KMS-11 (cell line): ENCODE measurements at regions not wholly inside any gene's neighbourhood (a gene's known extent, or its start where the extent isn't known, plus 50 kb on each side); places are given as distances from the start of the nearest gene placed in this dataset.

Experiments used
- H2AFZ ChIP-seq: fragments of 200-600 bp; sonication (generic); 2 replicates; pipeline ENCODE4 v1.6.1; 2016; ENCODE audit warnings: antibody characterized with exemption, mixed run types, low read depth
- H3K27ac ChIP-seq: fragments of 200-600 bp; sonication (generic); 2 replicates; pipeline ENCODE4 v1.6.1; 2016; ENCODE audit warnings: mild to moderate bottlenecking, mixed run types
- H3K27me3 ChIP-seq: fragments of 200-600 bp; sonication (generic); 2 replicates; pipeline ENCODE4 v1.6.1; 2017; ENCODE audit warnings: mild to moderate bottlenecking, low read depth, mixed run types, moderate library complexity; ENCODE audit not compliant: insufficient read depth
- H3K36me3 ChIP-seq: fragments of 200-600 bp; sonication (generic); 2 replicates; pipeline ENCODE4 v1.6.1; 2017; ENCODE audit warnings: mild to moderate bottlenecking, mixed run types; ENCODE audit not compliant: insufficient read depth
- H3K4me1 ChIP-seq: fragments of 200-600 bp; sonication (generic); 2 replicates; pipeline ENCODE4 v1.6.1; 2016; ENCODE audit warnings: mild to moderate bottlenecking, low read depth, mixed run types; ENCODE audit not compliant: poor library complexity, severe bottlenecking
- H3K4me2 ChIP-seq: fragments of 200-600 bp; sonication (generic); 2 replicates; pipeline ENCODE4 v1.7.0; 2016; ENCODE audit warnings: mild to moderate bottlenecking, mixed run types
- H3K4me3 ChIP-seq: fragments of 200-600 bp; sonication (generic); IDR thresholded peaks from 2 replicates; pipeline ENCODE4 v1.6.1; 2017; ENCODE audit warnings: low read depth, low read length, mixed read lengths; ENCODE audit not compliant: insufficient read depth
- H3K79me2 ChIP-seq: fragments of 200-600 bp; sonication (generic); 2 replicates; pipeline ENCODE4 v1.6.1; 2016; ENCODE audit warnings: low read depth, mixed run types; ENCODE audit not compliant: insufficient read depth
- H3K9ac ChIP-seq: fragments of 200-600 bp; sonication (generic); 2 replicates; pipeline ENCODE4 v1.6.1; 2016; ENCODE audit warnings: mild to moderate bottlenecking, mixed run types
- H4K20me1 ChIP-seq: fragments of 200-600 bp; sonication (generic); 2 replicates; pipeline ENCODE4 v1.6.1; 2016; ENCODE audit warnings: mild to moderate bottlenecking, mixed run types; ENCODE audit not compliant: insufficient read depth
- TF ChIP-seq, protein P1 (sequence below): fragments of 200-600 bp; sonication (generic); conservative IDR thresholded peaks from 2 replicates; pipeline ENCODE4 v1.6.1; 2017; ENCODE audit warnings: low read depth, mild to moderate bottlenecking, antibody characterized with exemption, low read length, moderate library complexity, mixed read lengths

- Histone ChIP-seq H3K9ac (no peak overlapping the region), H3K27ac (no peak overlapping the region), H3K27me3 (no peaks in the 10 kb centered on the region), H3K79me2 (no peaks in the 10 kb centered on the region), H2AFZ (no peak overlapping the region), H4K20me1 (no peaks in the 10 kb centered on the region), H3K36me3 (no peaks in the 10 kb centered on the region), H3K4me1 (no peaks in the 10 kb centered on the region), H3K4me3 (no peak overlapping the region), H3K4me2 (no peak overlapping the region)
- TF ChIP-seq, protein P1, sequence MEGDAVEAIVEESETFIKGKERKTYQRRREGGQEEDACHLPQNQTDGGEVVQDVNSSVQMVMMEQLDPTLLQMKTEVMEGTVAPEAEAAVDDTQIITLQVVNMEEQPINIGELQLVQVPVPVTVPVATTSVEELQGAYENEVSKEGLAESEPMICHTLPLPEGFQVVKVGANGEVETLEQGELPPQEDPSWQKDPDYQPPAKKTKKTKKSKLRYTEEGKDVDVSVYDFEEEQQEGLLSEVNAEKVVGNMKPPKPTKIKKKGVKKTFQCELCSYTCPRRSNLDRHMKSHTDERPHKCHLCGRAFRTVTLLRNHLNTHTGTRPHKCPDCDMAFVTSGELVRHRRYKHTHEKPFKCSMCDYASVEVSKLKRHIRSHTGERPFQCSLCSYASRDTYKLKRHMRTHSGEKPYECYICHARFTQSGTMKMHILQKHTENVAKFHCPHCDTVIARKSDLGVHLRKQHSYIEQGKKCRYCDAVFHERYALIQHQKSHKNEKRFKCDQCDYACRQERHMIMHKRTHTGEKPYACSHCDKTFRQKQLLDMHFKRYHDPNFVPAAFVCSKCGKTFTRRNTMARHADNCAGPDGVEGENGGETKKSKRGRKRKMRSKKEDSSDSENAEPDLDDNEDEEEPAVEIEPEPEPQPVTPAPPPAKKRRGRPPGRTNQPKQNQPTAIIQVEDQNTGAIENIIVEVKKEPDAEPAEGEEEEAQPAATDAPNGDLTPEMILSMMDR, result no peak
These were observed 85.8 kb upstream of the KCNMB2 start for GRCh38 chr3:178450476-178450875.

GRCh38 chr3:178451799-178452198, 84.4 kb upstream of the KCNMB2 start:
- Histone ChIP-seq H3K27me3 (no peaks in the 10 kb centered on the region), H3K36me3 (no peaks in the 10 kb centered on the region), H3K4me1 (no peaks in the 10 kb centered on the region), H4K20me1 (no peaks in the 10 kb centered on the region), H3K4me3 (no peak overlapping the region), H3K9ac (no peak overlapping the region), H2AFZ (no peak overlapping the region), H3K79me2 (no peaks in the 10 kb centered on the region), H3K4me2 (no peak overlapping the region), H3K27ac (no peak overlapping the region)
- TF ChIP-seq, protein P1, result no peak

DNA sequence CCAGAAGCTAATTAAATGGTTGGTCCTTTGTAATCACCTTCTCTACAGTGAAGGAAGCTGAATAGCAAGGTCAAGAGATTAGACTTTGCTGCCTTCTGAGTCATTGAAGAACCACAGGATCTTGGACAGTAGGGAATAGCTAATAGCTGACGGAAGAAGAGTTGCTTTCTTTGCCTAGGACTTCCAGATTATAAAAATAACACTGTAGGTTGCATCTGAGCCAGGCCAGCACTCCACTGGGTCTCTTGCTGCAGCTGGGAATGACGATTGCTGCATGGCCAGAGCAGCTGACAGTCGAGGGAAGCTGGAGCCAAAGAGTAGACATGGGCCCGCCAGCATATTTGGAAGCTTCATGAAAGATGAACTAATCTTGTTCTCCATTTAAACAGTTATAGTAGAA, 81.5 kb upstream of the KCNMB2 start:
- Histone ChIP-seq H3K79me2 (no peaks in the 10 kb centered on the region), H3K27ac (no peak overlapping the region), H3K9ac (no peak overlapping the region), H3K4me3 (no peak overlapping the region), H2AFZ (no peak overlapping the region), H3K4me2 (no peak overlapping the region), H3K27me3 (no peaks in the 10 kb centered on the region), H4K20me1 (no peaks in the 10 kb centered on the region), H3K36me3 (no peaks in the 10 kb centered on the region), H3K4me1 (no peaks in the 10 kb centered on the region)
- TF ChIP-seq, protein P1, result no peak

- no peak overlapping the region for H3K9ac ChIP-seq
- H3K79me2 ChIP-seq, result no peaks in the 10 kb centered on the region
- no peak overlapping the region for H3K27ac ChIP-seq
- no peaks in the 10 kb centered on the region for H3K27me3 ChIP-seq
- no peak overlapping the region for H3K4me2 ChIP-seq
- TF ChIP-seq, protein P1, result no peak
- H4K20me1 ChIP-seq, result no peaks in the 10 kb centered on the region
- H3K4me3 ChIP-seq, result no peak overlapping the region
- no peaks in the 10 kb centered on the region for H3K4me1 ChIP-seq
- H3K36me3 ChIP-seq, result no peaks in the 10 kb centered on the region
- H2AFZ ChIP-seq, result no peak overlapping the region
These were observed 81.0 kb upstream of the KCNMB2 start for GRCh38 chr3:178455226-178455625.
